ENCODE measurements at regions not wholly inside any gene's neighbourhood (a gene's known extent, or its start where the extent isn't known, plus 50 kb on each side); places are given as distances from the start of the nearest gene placed in this dataset.

DNA sequence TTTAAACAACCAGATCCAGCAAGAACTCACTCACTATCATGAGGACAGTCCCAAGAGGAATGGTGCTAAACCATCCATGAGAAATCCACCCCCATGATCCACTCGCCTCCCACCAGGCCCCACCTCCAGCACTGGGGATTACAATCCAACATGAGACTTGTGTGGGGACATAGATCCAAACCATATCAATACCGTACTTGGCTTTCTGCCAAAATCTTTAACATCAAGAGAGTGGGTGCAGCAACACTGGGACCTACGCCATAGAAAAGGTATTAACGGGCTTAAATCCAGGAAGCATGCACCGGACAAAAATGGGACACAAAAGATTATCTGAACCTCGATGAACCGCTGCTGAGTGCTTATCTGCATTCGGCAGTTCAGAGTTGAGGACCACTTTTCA, 322.3 kb upstream of the ARID1B start:
- CTCF ChIA-PET = no interaction called here
- no peak for TF ChIP-seq CTCF (IDR thresholded peaks at IDR 0.05; ENCODE audit: control extremely low read depth, extremely low read depth, low read depth, missing control alignments)
- no peak for DNase-seq (ENCODE audit: extremely low spot score)
- POLR2A ChIA-PET = no interaction called here

DNA sequence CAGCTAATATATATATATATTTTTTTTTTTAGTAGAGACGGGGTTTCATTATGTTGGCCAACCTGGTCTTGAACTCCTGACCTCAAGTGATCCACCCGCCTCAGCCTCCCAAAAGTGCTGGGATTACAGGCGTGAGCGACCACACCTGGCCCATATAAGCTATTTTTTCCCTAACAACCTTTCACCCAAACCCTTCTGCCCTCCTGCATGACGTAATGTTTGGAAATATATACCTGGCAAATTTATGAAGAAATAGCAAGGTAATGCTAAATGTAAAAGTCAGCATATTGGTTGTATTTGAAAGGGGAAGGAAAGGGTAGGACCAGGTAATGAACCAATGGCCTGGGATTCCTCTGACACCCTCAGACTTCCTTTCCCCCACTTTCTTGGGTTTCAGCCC, 325.5 kb upstream of the ARID1B start:
- ChIA-PET CTCF (interaction anchor here (0.9 to 1.6 kb wide), 5 partner anchors 10 to 18 kb away, joined by 3 to 7 read pairs (median 4); no protein-coding TSS in a partner anchor), POLR2A (no interaction called here)
- no peak for TF ChIP-seq CTCF (IDR thresholded peaks at IDR 0.05; ENCODE audit: control extremely low read depth, extremely low read depth, low read depth, missing control alignments)
- DNase-seq (ENCODE audit: extremely low spot score) = no peak

- CTCF ChIA-PET = interaction anchor here (0.7 to 1.7 kb wide), 7 partner anchors 9 to 162 kb away, joined by 3 to 7 read pairs (median 4); no protein-coding TSS in a partner anchor
- no peak for TF ChIP-seq CTCF (IDR thresholded peaks at IDR 0.05; ENCODE audit: control extremely low read depth, extremely low read depth, low read depth, missing control alignments)
- POLR2A ChIA-PET = no interaction called here
- no peak for DNase-seq (ENCODE audit: extremely low spot score)
These were observed 326.1 kb upstream of the ARID1B start for GRCh38 chr6:156451088-156451487.

DNA sequence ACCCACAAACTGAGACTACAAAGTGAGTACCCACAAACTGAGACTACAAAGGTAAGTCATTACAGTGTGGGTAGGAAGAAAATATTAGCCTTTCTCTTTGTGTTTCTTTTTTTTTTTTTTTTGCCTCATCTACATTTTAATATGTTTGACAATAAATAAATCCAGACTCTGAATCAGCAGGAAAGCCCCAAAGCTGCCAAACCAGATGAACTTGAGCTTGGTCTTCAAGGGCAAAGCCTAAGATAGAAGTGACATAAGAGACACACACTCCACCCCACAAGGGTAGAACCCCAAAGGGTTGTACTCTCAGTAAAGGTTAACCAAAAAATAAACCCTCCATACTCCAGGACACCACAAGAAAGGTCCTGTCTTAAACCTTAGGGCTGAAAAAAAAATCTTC, 326.8 kb upstream of the ARID1B start:
- POLR2A ChIA-PET = no interaction called here
- no peak for TF ChIP-seq CTCF (IDR thresholded peaks at IDR 0.05; ENCODE audit: control extremely low read depth, extremely low read depth, low read depth, missing control alignments)
- DNase-seq (ENCODE audit: extremely low spot score) = no peak
- CTCF ChIA-PET = interaction anchor here (1.6 to 1.7 kb wide), 2 partner anchors 11 to 17 kb away, joined by 5 to 6 read pairs; no protein-coding TSS in a partner anchor

DNA sequence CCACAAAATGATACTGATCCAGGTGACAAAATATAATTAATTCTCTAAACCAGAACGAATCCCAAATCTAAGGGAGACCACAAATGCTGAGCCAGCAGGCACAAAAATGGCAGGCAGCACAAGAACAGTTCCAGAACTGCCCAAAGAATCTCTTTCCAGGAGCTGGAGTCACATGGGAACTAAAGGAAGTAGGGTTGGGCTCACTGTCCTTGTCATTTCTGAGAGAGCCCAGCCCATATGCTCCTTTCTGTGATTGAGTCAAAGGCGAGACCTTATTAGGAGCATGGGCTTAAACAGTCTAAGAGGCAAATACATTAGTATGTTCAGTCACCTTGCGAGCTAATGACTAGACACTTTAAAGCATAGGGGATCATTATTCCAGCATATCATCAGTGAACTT, 327.6 kb upstream of the ARID1B start:
- ChIA-PET CTCF (interaction anchor here (1.2 to 1.7 kb wide), 2 partner anchors 12 to 26 kb away, joined by 3 to 6 read pairs; no protein-coding TSS in a partner anchor), POLR2A (no interaction called here)
- no peak for TF ChIP-seq CTCF (IDR thresholded peaks at IDR 0.05; ENCODE audit: control extremely low read depth, extremely low read depth, low read depth, missing control alignments)
- no peak for DNase-seq (ENCODE audit: extremely low spot score)

- CTCF ChIA-PET = interaction anchor here (1.2 kb wide), 1 partner anchor 27 kb away, joined by 3 read pairs; no protein-coding TSS in a partner anchor
- no peak for TF ChIP-seq CTCF (IDR thresholded peaks at IDR 0.05; ENCODE audit: control extremely low read depth, extremely low read depth, low read depth, missing control alignments)
- DNase-seq (ENCODE audit: extremely low spot score) = no peak
- POLR2A ChIA-PET = no interaction called here
These were observed 328.1 kb upstream of the ARID1B start for GRCh38 chr6:156449128-156449527.

Data from GM10248 (cell line).